Mesendoderm (in vitro differentiated cells): ENCODE measurements at regions not wholly inside any gene's neighbourhood (a gene's known extent, or its start where the extent isn't known, plus 50 kb on each side); places are given as distances from the start of the nearest gene placed in this dataset.
A peak's percentile ranks its signal among the peaks of the same experiment; 100 is the strongest.
"Not testable (repeated sequence)": the region's sequence is repeated elsewhere in the genome, so short reads cannot be mapped to it uniquely, and the experiment has no call there.

Experiments used
- DNase-seq: peaks from one replicate; pipeline ENCODE4 v3.0.0; 2013
- H2AK5ac ChIP-seq: 2 replicates; pipeline ENCODE4 v1.6.1; 2013; ENCODE audit warnings: low read length, inconsistent platforms
- H2BK120ac ChIP-seq: 2 replicates; pipeline ENCODE4 v1.6.1; 2013; ENCODE audit warnings: low read depth, mild to moderate bottlenecking, low read length, moderate library complexity, mixed read lengths
- H2BK15ac ChIP-seq: replicated peaks from 2 replicates; pipeline ENCODE4 v1.6.1; 2013; ENCODE audit warnings: low read depth, mild to moderate bottlenecking, moderate library complexity
- H2BK5ac ChIP-seq: 2 replicates; pipeline ENCODE4 v1.6.1; 2013; ENCODE audit warnings: low read length, inconsistent platforms
- H3K18ac ChIP-seq: 2 replicates; pipeline ENCODE4 v1.6.1; 2013; ENCODE audit warnings: mild to moderate bottlenecking, low read length, mixed read lengths
- H3K23ac ChIP-seq: one replicate; pipeline ENCODE4 v1.6.1; 2013; ENCODE audit warnings: low read length
- H3K27ac ChIP-seq: 2 replicates; pipeline ENCODE4 v1.5.1; 2013; ENCODE audit warnings: low read depth, mild to moderate bottlenecking, inconsistent platforms, low read length, moderate library complexity
- H3K27me3 ChIP-seq: 2 replicates; pipeline ENCODE4 v1.6.1; 2013; ENCODE audit warnings: low read length, control low read depth, mild to moderate bottlenecking, inconsistent platforms; ENCODE audit not compliant: insufficient read depth, poor library complexity
- H3K36me3 ChIP-seq: 2 replicates; pipeline ENCODE4 v1.6.1; 2013; ENCODE audit warnings: low read length, inconsistent platforms; ENCODE audit not compliant: control insufficient read depth, insufficient read depth
- H3K4ac ChIP-seq: one replicate; pipeline ENCODE4 v1.6.1; 2013; ENCODE audit warnings: low read depth, mild to moderate bottlenecking, low read length, moderate library complexity
- H3K4me1 ChIP-seq: 2 replicates; pipeline ENCODE4 v1.6.1; 2013; ENCODE audit warnings: low read depth, low read length, inconsistent platforms; ENCODE audit not compliant: control insufficient read depth
- H3K4me2 ChIP-seq: 2 replicates; pipeline ENCODE4 v1.6.1; 2013; ENCODE audit warnings: low read length
- H3K4me3 ChIP-seq: 2 replicates; pipeline ENCODE4 v1.5.1; 2013; ENCODE audit warnings: mild to moderate bottlenecking, low read length
- H3K56ac ChIP-seq: one replicate; pipeline ENCODE4 v1.6.1; 2013; ENCODE audit warnings: low read length
- H3K79me1 ChIP-seq: 2 replicates; pipeline ENCODE4 v1.6.1; 2013; ENCODE audit warnings: low read length, inconsistent platforms
- H3K79me2 ChIP-seq: 2 replicates; pipeline ENCODE4 v1.6.1; 2013; ENCODE audit warnings: mild to moderate bottlenecking, low read length; ENCODE audit not compliant: control insufficient read depth, insufficient read depth
- H3K9ac ChIP-seq: 2 replicates; pipeline ENCODE4 v1.6.1; 2013; ENCODE audit warnings: low read length, inconsistent platforms
- H4K5ac ChIP-seq: one replicate; pipeline ENCODE4 v1.6.1; 2013; ENCODE audit warnings: low read length
- H4K8ac ChIP-seq: one replicate; pipeline ENCODE4 v1.6.1; 2013; ENCODE audit warnings: low read depth, mild to moderate bottlenecking, control low read depth, low read length, moderate library complexity
- WGBS: extraction: QIAGEN DNeasy Blood & Tissue Kit; methylation state at CpG from one replicate; pipeline ENCODE4 v1.1.7; 2013; ENCODE audit warnings: low lambda C conversion rate, missing lambda C conversion rate; ENCODE audit not compliant: insufficient coverage; ENCODE audit errors: extremely low coverage; 5-methylcytosine and 5-hydroxymethylcytosine counted together

- H3K79me1 ChIP-seq: no peaks in the 10 kb centered on the region
- H2BK120ac ChIP-seq: no peak overlapping the region
- H3K36me3 ChIP-seq: no peaks in the 10 kb centered on the region
- DNase-seq: no peak
- H3K56ac ChIP-seq: no peak overlapping the region
- H3K79me2 ChIP-seq: no peaks in the 10 kb centered on the region
- no peak overlapping the region for H2AK5ac ChIP-seq
- no peak overlapping the region for H3K27ac ChIP-seq
- no peak overlapping the region for H3K9ac ChIP-seq
- H4K5ac ChIP-seq: no peak overlapping the region
- no peaks in the 10 kb centered on the region for H3K4me1 ChIP-seq
- H3K4me2 ChIP-seq: no peak overlapping the region
- no peaks in the 10 kb centered on the region for H3K27me3 ChIP-seq
- no peak overlapping the region for H3K4me3 ChIP-seq
- no peak overlapping the region for H4K8ac ChIP-seq
- no peak overlapping the region for H3K4ac ChIP-seq
- H2BK5ac ChIP-seq: no peak overlapping the region
- no peak overlapping the region for H2BK15ac ChIP-seq
- H3K18ac ChIP-seq: no peak overlapping the region
- H3K23ac ChIP-seq: no peak overlapping the region
These were observed 596.6 kb downstream of the KCTD12 start for GRCh38 chr13:76289558-76289957.

GRCh38 chr13:76286178-76286577, 600.0 kb downstream of the KCTD12 start:
- Histone ChIP-seq H2BK5ac (no peak overlapping the region), H3K23ac (no peak overlapping the region), H3K27me3 (no peaks in the 10 kb centered on the region), H3K9ac (no peak overlapping the region), H3K4ac (no peak overlapping the region), H2BK120ac (no peak overlapping the region), H3K36me3 (no peaks in the 10 kb centered on the region), H3K56ac (no peak overlapping the region), H2AK5ac (no peak overlapping the region), H3K4me2 (no peak overlapping the region), H3K18ac (no peak overlapping the region), H3K4me3 (no peak overlapping the region), H3K79me1 (no peaks in the 10 kb centered on the region), H2BK15ac (no peak overlapping the region), H4K8ac (no peak overlapping the region), H3K79me2 (no peaks in the 10 kb centered on the region), H3K27ac (no peak overlapping the region), H3K4me1 (no peaks in the 10 kb centered on the region), H4K5ac (no peak overlapping the region)
- WGBS: no CpG with 5 or more reads among the region's 4 CpGs
- DNase-seq: no peak

- Histone ChIP-seq H3K4me1 (no peaks in the 10 kb centered on the region), H3K9ac (no peak overlapping the region), H3K4me2 (no peak overlapping the region), H2BK120ac (no peak overlapping the region), H3K36me3 (no peaks in the 10 kb centered on the region), H3K4me3 (no peak overlapping the region), H3K56ac (no peak overlapping the region), H2BK5ac (no peak overlapping the region), H4K8ac (no peak overlapping the region), H3K18ac (no peak overlapping the region), H3K79me1 (no peaks in the 10 kb centered on the region), H3K79me2 (no peaks in the 10 kb centered on the region), H3K27ac (no peak overlapping the region), H2BK15ac (no peak overlapping the region), H3K4ac (no peak overlapping the region), H3K23ac (no peak overlapping the region), H2AK5ac (no peak overlapping the region), H4K5ac (no peak overlapping the region), H3K27me3 (no peaks in the 10 kb centered on the region)
- DNase-seq: no peak
- no CpG with 5 or more reads among the region's 6 CpGs for WGBS
These were observed 600.7 kb downstream of the KCTD12 start for GRCh38 chr13:76285463-76285862.

GRCh38 chr13:76279766-76280165, 606.4 kb downstream of the KCTD12 start:
- H2BK120ac ChIP-seq, H3K9ac ChIP-seq, H3K36me3 ChIP-seq, H3K18ac ChIP-seq, H3K79me1 ChIP-seq, H4K5ac ChIP-seq, H3K23ac ChIP-seq, H4K8ac ChIP-seq, H3K56ac ChIP-seq, H2AK5ac ChIP-seq, H2BK15ac ChIP-seq, H3K4me2 ChIP-seq, H3K4ac ChIP-seq, H2BK5ac ChIP-seq, H3K27ac ChIP-seq, H3K4me1 ChIP-seq, H3K4me3 ChIP-seq, H3K27me3 ChIP-seq, DNase-seq, H3K79me2 ChIP-seq: not testable (repeated sequence)
- no CpG with 5 or more reads among the region's 1 CpG for WGBS

DNA sequence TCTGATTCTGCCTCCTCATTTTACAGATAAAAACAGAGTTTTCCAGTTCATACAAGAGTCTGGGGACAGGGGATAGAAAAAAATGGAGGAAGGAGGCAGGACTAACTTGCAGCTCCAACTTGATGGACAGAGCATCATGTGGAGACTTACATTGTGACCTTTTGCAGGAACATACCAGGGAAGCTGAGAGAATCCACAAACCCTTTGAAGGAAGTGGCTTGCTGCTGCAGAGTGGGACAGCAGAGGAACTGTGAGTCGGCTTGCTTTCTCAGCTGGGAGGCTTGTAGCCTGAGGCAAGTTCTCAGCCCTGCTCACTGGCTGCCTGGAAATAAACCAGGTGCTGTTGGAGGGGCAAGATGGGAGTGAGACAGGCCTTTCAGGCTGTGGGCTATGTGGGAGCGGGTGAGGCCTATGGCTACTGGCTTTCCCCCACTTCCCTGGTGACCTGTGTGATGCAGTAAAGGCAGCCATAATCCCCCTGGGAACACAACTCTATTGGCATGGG, 614.4 kb downstream of the KCTD12 start:
- no peaks in the 10 kb centered on the region for H3K79me2 ChIP-seq
- no peak overlapping the region for H2BK120ac ChIP-seq
- H3K18ac ChIP-seq: no peak overlapping the region
- no peak overlapping the region for H3K27ac ChIP-seq
- no peak overlapping the region for H3K4me2 ChIP-seq
- H3K79me1 ChIP-seq: no peaks in the 10 kb centered on the region
- no peak overlapping the region for H2BK15ac ChIP-seq
- H3K4me1 ChIP-seq: no peaks in the 10 kb centered on the region
- WGBS: no CpG with 5 or more reads among the region's 2 CpGs
- no peak overlapping the region for H3K4ac ChIP-seq
- DNase-seq: peak; percentile 63
- no peak overlapping the region for H2AK5ac ChIP-seq
- no peak overlapping the region for H3K4me3 ChIP-seq
- H3K56ac ChIP-seq: no peak overlapping the region
- no peak overlapping the region for H4K8ac ChIP-seq
- H3K9ac ChIP-seq: no peak overlapping the region
- no peaks in the 10 kb centered on the region for H3K36me3 ChIP-seq
- H3K23ac ChIP-seq: no peak overlapping the region
- no peaks in the 10 kb centered on the region for H3K27me3 ChIP-seq
- no peak overlapping the region for H2BK5ac ChIP-seq
- H4K5ac ChIP-seq: no peak overlapping the region

DNA sequence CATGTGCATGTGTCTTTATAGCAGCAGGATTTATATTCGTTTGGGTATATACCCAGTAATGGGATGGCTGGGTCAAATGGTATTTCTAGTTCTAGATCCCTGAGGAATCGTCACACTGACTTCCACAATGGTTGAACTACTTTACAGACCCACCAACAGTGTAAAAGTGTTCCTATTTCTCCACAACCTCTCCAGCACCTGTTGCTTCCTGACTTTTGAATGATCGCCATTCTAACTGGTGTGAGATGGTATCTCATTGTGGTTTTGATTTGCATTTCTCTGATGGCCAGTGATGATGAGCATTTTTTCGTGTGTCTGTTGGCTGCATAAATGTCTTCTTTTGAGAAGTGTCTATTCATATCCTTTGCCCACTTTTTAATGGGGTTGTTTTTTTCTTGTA, 617.9 kb downstream of the KCTD12 start:
- not testable (repeated sequence) for H4K8ac ChIP-seq, H3K27ac ChIP-seq, H3K9ac ChIP-seq, H2AK5ac ChIP-seq, H2BK15ac ChIP-seq, H3K4me3 ChIP-seq, H2BK120ac ChIP-seq, H3K56ac ChIP-seq, DNase-seq, H3K27me3 ChIP-seq, H3K36me3 ChIP-seq, H2BK5ac ChIP-seq, H4K5ac ChIP-seq, H3K79me1 ChIP-seq, H3K79me2 ChIP-seq, H3K4me1 ChIP-seq, H3K23ac ChIP-seq, H3K4me2 ChIP-seq, H3K18ac ChIP-seq, H3K4ac ChIP-seq
- WGBS: no CpG with 5 or more reads among the region's 4 CpGs
